MM.1S (cell line): ENCODE measurements at regions not wholly inside any gene's neighbourhood (a gene's known extent, or its start where the extent isn't known, plus 50 kb on each side); places are given as distances from the start of the nearest gene placed in this dataset.

ENCODE experiments used
- DNase-seq: peaks from one replicate; pipeline ENCODE4 v3.0.0-alpha.2; 2015
- H2AFZ ChIP-seq: fragments of 300-600 bp; sonication (generic); 2 replicates; pipeline ENCODE4 v1.6.0; 2016; ENCODE audit warnings: antibody characterized with exemption, low read length
- H3F3A ChIP-seq: fragments of 300-600 bp; sonication (generic); 2 replicates; pipeline ENCODE4 v1.6.1; 2016; ENCODE audit warnings: mild to moderate bottlenecking, antibody characterized with exemption, low read length, moderate library complexity, mixed read lengths; ENCODE audit not compliant: insufficient read depth
- H3K27ac ChIP-seq: fragments of 300-600 bp; sonication (generic); 2 replicates; pipeline ENCODE4 v1.5.1; 2016; ENCODE audit warnings: mild to moderate bottlenecking, low read length
- H3K27me3 ChIP-seq: fragments of 300-600 bp; sonication (generic); replicated peaks from 2 replicates; pipeline ENCODE4 v1.6.0; 2016; ENCODE audit warnings: low read length; ENCODE audit not compliant: insufficient read depth
- H3K36me3 ChIP-seq: fragments of 300-600 bp; sonication (generic); replicated peaks from 2 replicates; pipeline ENCODE4 v1.6.1; 2016; ENCODE audit warnings: mild to moderate bottlenecking, low read length, mixed read lengths; ENCODE audit not compliant: insufficient read depth
- H3K4me1 ChIP-seq: fragments of 300-600 bp; sonication (generic); 2 replicates; pipeline ENCODE4 v1.6.1; 2016; ENCODE audit warnings: low read length, mixed read lengths
- H3K4me2 ChIP-seq: fragments of 300-600 bp; sonication (generic); 2 replicates; pipeline ENCODE4 v1.6.0; 2016; ENCODE audit warnings: low read depth, low read length
- H3K4me3 ChIP-seq: fragments of 300-600 bp; sonication (generic); 2 replicates; pipeline ENCODE4 v1.5.1; 2016; ENCODE audit warnings: low read length, mixed read lengths
- H3K79me2 ChIP-seq: fragments of 300-600 bp; sonication (generic); 2 replicates; pipeline ENCODE4 v1.6.1; 2016; ENCODE audit warnings: mixed run types, low read length, mixed read lengths
- H3K9ac ChIP-seq: fragments of 300-600 bp; sonication (generic); 2 replicates; pipeline ENCODE4 v1.6.1; 2016; ENCODE audit warnings: low read length, mixed read lengths
- H3K9me2 ChIP-seq: fragments of 300-600 bp; sonication (generic); replicated peaks from 2 replicates; pipeline ENCODE4 v1.6.1; 2016; ENCODE audit warnings: mild to moderate bottlenecking, low read length, mixed read lengths; ENCODE audit not compliant: insufficient read depth
- H3K9me3 ChIP-seq: fragments of 300-600 bp; sonication (generic); replicated peaks from 2 replicates; pipeline ENCODE4 v1.6.1; 2016; ENCODE audit warnings: mild to moderate bottlenecking, low read length, mixed read lengths; ENCODE audit not compliant: insufficient read depth
- H4K20me1 ChIP-seq: fragments of 300-600 bp; sonication (generic); 2 replicates; pipeline ENCODE4 v1.6.1; 2016; ENCODE audit warnings: mild to moderate bottlenecking, low read length, moderate library complexity, mixed read lengths; ENCODE audit not compliant: insufficient read depth
- EZH2 ChIP-seq: fragments of 300-600 bp; sonication (generic); optimal IDR thresholded peaks from 2 replicates; pipeline ENCODE3; 2017; ENCODE audit warnings: low read depth, mild to moderate bottlenecking, antibody characterized with exemption, low read length, mixed read lengths
- EZH2phosphoT487 ChIP-seq: fragments of 300-600 bp; sonication (generic); IDR thresholded peaks from 2 replicates; pipeline ENCODE4 v1.6.1; 2018; ENCODE audit warnings: antibody characterized with exemption, low read length
- TF ChIP-seq, protein P1 (sequence below): fragments of 300-600 bp; sonication (generic); IDR thresholded peaks from 2 replicates; pipeline ENCODE4 v1.5.1; 2016; ENCODE audit warnings: antibody characterized with exemption, low read length, mixed read lengths

DNA sequence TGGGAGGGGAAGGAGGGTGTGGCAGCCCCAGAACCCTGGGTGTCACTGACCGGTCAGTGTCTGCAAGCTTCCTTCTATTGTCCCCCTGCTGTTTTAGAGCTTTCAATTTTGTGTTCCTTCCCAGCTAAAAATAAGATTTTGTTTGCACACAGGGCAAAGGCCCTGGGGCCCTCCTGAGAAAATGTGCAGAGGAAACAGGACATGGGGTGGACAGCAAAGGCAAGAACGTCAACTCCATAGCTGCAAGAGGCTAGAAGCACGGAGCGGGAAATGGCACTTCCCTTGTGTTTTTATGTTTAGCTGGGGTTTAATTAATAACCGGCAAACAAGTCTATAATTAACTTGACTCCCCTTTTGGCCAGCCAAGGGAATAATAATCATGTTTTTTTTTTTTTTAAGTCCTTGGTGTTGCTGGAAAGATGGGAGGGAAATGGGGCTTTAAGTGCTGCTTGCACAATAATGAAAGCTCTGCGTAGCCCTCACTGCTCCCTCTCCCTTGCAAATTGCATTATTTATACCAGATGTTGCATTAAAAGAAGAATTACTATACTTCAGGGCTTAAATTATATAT is 261.4 kb upstream of the USP24 start:
- H3K27ac ChIP-seq, result no peak overlapping the region
- H3K4me3 ChIP-seq, result no peak overlapping the region
- no peaks in the 10 kb centered on the region for H3F3A ChIP-seq
- no peaks in the 10 kb centered on the region for H3K27me3 ChIP-seq
- no peak overlapping the region for H3K9ac ChIP-seq
- no peaks in the 10 kb centered on the region for H3K79me2 ChIP-seq
- no peaks in the 10 kb centered on the region for H4K20me1 ChIP-seq
- H2AFZ ChIP-seq, result no peak overlapping the region
- DNase-seq, result no peak
- H3K9me3 ChIP-seq, result no peaks in the 10 kb centered on the region
- no peak for TF ChIP-seq EZH2
- no peak overlapping the region for H3K4me2 ChIP-seq
- no peaks in the 10 kb centered on the region for H3K36me3 ChIP-seq
- H3K9me2 ChIP-seq, result no peaks in the 10 kb centered on the region
- H3K4me1 ChIP-seq, result no peaks in the 10 kb centered on the region

GRCh38 chr1:55474168-55474786 is 259.1 kb upstream of the USP24 start:
- TF ChIP-seq, protein P1, sequence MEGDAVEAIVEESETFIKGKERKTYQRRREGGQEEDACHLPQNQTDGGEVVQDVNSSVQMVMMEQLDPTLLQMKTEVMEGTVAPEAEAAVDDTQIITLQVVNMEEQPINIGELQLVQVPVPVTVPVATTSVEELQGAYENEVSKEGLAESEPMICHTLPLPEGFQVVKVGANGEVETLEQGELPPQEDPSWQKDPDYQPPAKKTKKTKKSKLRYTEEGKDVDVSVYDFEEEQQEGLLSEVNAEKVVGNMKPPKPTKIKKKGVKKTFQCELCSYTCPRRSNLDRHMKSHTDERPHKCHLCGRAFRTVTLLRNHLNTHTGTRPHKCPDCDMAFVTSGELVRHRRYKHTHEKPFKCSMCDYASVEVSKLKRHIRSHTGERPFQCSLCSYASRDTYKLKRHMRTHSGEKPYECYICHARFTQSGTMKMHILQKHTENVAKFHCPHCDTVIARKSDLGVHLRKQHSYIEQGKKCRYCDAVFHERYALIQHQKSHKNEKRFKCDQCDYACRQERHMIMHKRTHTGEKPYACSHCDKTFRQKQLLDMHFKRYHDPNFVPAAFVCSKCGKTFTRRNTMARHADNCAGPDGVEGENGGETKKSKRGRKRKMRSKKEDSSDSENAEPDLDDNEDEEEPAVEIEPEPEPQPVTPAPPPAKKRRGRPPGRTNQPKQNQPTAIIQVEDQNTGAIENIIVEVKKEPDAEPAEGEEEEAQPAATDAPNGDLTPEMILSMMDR, result no peak
- TF ChIP-seq EZH2phosphoT487 (no peak), EZH2 (no peak)
- no peak overlapping the region for H3K4me3 ChIP-seq
- H3K9me2 ChIP-seq, result no peaks in the 10 kb centered on the region
- no peaks in the 10 kb centered on the region for H3K9me3 ChIP-seq
- H4K20me1 ChIP-seq, result no peaks in the 10 kb centered on the region
- no peak overlapping the region for H3K27ac ChIP-seq
- H3K36me3 ChIP-seq, result no peaks in the 10 kb centered on the region
- H3K4me1 ChIP-seq, result no peaks in the 10 kb centered on the region
- no peak overlapping the region for H3K4me2 ChIP-seq
- H3K79me2 ChIP-seq, result no peaks in the 10 kb centered on the region
- H3K9ac ChIP-seq, result no peak overlapping the region
- H2AFZ ChIP-seq, result no peak overlapping the region
- H3K27me3 ChIP-seq, result no peaks in the 10 kb centered on the region
- H3F3A ChIP-seq, result no peaks in the 10 kb centered on the region
- DNase-seq, result no peak

DNA sequence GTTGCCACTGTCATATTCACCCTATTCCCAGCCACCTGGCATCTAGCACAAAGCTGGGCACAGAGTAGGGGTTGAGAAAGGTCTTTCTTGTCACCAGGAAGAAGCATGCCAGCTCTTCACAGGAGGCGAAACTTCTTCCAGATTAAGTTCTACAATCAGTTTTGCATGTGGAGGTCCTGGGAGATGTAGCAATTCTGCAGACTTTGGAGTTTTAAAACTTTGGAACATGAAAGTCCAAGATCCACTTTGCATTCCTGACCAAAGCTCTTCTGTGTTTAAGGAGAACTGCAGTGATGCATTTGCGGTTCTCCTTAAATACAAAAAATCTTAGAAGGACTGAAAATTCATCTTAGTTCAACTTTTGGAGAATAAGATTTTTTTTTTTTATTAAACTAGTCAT is 258.5 kb upstream of the USP24 start:
- H3K9ac ChIP-seq, result no peak overlapping the region
- H3K9me2 ChIP-seq, result no peaks in the 10 kb centered on the region
- no peaks in the 10 kb centered on the region for H3K79me2 ChIP-seq
- no peaks in the 10 kb centered on the region for H3K9me3 ChIP-seq
- no peaks in the 10 kb centered on the region for H3K4me1 ChIP-seq
- TF ChIP-seq EZH2phosphoT487 (no peak), EZH2 (no peak)
- TF ChIP-seq, protein P1, result no peak
- no peaks in the 10 kb centered on the region for H4K20me1 ChIP-seq
- DNase-seq, result no peak
- H3K4me2 ChIP-seq, result no peak overlapping the region
- H3K36me3 ChIP-seq, result no peaks in the 10 kb centered on the region
- no peak overlapping the region for H3K27ac ChIP-seq
- H3K27me3 ChIP-seq, result no peaks in the 10 kb centered on the region
- H2AFZ ChIP-seq, result no peak overlapping the region
- H3K4me3 ChIP-seq, result no peak overlapping the region
- H3F3A ChIP-seq, result no peaks in the 10 kb centered on the region

DNA sequence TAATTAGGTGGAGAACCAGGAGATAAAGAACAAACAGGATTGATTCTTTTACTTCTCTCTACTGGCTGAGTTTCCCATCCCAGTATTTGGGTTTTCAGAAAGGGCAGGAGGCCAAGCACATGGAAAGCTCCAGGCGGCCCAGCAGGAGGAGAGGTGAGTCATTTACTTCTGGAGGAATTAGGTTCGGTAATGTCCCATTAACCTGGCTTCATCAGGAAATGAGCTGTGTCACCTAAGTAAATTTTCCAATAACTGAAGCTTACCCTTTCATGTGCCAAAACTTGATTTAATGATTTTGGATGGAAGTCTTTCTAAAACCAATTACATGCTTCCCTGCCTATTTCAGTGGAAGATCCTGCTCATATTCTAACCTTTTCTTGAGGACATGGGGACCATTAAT is 257.6 kb upstream of the USP24 start:
- Histone ChIP-seq H3F3A (no peaks in the 10 kb centered on the region), H3K27me3 (no peaks in the 10 kb centered on the region), H3K4me3 (no peak overlapping the region), H3K9me2 (no peaks in the 10 kb centered on the region), H2AFZ (no peak overlapping the region), H3K4me1 (no peaks in the 10 kb centered on the region), H3K36me3 (no peaks in the 10 kb centered on the region), H3K9me3 (no peaks in the 10 kb centered on the region), H3K27ac (no peak overlapping the region), H3K79me2 (no peaks in the 10 kb centered on the region), H3K4me2 (no peak overlapping the region), H4K20me1 (no peaks in the 10 kb centered on the region), H3K9ac (no peak overlapping the region)
- TF ChIP-seq EZH2, result no peak
- TF ChIP-seq EZH2phosphoT487, result no peak
- TF ChIP-seq, protein P1, result no peak
- DNase-seq, result no peak
